HCEC 1CT (cell line): ENCODE measurements at regions not wholly inside any gene's neighbourhood (a gene's known extent, or its start where the extent isn't known, plus 50 kb on each side); places are given as distances from the start of the nearest gene placed in this dataset.

Experiments used
- DNase-seq: peaks from one replicate; pipeline ENCODE4 v3.0.0-alpha.2; 2017

DNA sequence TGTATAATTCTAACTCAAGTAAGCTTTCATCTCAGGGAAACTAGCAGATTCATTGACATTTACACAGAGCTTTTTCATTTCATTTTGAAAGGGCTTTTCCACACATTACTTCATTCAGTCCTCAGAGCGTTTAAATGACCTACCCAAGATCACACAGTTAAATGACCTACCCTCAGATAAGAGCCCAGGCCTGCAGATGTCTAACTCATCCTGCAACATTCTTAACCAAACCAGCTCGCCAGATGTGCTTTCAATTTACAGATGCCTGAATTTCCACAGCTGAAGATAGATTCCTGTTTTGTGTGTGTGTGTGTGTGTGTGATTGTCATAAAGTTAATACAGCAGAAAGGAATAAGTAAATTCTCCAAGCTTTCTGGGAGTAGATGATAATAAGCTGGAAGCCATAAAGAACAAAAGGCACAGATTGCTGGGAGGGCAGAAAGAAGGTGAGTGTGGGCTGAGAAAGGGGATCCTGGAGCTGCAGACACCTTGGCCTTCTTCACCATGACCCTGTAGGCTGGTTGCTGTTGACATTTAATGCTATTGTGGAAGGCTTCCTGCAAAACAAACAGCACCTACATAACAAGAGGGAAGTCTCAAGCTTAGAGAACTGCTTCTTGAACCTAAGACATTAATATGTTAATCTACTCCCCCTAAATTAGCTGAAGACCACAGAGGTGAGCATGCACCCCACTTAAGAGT is 489.7 kb upstream of the CELF2 start:
- DNase-seq = no peak

DNA sequence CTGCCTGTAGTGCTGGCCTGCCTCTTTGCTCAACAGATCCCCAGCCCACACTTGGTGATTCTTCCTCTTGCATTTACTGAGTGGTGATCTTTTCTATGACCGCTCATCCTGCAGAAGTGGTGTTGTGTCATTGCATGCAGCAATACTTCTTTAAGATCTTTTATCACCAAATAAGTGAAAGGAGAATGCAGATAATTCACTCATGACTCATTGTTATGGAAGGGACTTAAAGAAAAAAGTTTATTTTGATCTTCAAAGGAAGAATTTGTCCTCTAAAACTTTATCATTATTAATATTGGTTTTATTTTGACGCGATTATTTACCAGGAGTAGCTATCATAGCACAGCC is 489.1 kb upstream of the CELF2 start:
- peak; percentile 47 for DNase-seq

DNA sequence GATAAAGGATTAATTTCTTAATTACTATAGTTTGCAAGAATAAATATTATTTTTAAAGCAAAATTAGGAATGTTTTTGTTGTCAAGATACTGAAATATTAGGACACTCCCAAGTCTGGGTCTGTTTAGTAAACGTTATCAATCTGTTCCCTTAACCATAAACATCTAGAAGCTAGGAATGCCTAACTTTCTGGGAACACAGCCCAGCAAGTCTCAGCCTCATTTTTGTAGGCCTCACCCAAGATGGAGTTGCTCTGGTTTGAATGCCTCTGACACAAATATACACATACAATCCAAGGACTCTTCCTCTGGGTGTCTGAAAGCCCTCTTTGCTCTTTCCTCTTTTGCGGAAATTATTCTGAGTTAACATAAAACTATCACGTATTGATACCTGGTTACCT is 487.4 kb upstream of the CELF2 start:
- DNase-seq = no peak

DNA sequence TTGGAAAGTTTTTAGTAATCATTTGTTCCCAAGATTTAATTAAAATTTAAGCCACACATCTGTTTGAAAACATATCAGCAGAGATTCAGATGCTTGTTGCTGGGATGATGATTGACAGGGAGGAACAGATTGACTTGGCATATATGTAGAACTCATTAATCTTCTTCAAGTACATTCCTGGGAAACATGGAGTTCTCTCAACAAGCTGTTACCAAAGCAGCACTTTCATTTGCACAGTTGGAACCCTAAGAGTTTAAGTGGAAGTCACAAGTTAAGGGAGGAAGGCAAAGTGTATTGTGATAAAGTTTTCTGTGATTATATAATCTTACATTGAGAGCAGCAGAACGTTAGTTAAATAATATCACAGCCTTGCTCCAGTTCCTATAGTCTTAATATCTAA is 485.4 kb upstream of the CELF2 start:
- DNase-seq = no peak

DNA sequence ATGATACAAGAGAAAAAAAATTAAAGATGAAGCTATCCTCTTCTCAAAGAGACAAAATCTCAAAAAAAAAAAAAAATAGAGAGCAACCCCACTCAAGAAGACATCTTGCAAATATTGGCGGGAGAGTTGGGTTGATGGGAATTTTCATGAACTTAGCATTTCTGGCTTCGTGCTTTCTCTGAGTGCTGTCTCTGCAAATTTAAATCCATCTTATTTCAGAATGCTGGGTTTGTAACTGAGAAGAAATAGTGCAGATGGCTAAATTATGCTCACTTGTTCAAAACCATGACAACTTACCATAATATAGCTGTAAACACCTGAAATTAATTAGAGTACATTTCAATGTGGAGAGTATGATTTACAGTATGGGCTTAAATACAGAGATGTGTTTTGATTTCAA is 484.8 kb upstream of the CELF2 start:
- DNase-seq = no peak

DNA sequence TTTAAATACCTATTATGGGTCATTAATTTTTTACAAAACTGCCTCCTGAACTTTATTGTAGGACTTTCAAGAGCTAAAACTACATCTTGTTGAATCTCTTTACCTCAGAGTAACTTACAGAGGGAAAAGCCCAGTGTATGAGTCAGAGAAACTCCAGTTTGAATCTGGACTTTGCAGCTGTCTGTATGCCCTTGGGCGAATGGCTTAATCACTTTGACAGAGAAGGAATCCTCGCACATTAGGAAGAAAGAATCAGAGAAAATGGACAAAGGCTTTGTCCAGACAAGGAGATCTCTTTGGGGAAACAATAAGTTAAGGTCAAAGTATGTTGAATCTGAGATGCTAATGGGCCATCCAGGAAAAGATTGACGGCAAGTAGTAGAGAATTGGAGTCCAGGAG is 484.2 kb upstream of the CELF2 start:
- DNase-seq = no peak

DNA sequence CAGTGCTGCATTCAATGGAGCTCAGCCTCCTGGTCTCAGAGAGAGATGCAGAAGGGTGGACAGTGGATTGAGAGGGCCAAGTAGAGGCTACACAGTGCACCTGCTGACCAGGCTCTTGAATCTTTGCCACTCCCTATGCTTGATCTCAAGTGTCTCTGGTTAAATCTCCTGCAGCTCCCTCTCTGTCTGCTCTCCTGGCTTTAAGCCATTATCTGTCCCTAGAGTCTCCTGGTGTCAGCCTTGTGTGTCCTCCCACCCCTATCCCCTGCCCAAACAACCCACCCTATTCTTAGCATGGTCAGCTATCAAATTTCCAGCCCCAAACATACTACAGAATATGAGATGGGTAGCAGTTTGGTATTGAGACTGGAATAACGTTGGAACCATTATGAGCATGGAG is 479.3 kb upstream of the CELF2 start:
- no peak for DNase-seq

DNA sequence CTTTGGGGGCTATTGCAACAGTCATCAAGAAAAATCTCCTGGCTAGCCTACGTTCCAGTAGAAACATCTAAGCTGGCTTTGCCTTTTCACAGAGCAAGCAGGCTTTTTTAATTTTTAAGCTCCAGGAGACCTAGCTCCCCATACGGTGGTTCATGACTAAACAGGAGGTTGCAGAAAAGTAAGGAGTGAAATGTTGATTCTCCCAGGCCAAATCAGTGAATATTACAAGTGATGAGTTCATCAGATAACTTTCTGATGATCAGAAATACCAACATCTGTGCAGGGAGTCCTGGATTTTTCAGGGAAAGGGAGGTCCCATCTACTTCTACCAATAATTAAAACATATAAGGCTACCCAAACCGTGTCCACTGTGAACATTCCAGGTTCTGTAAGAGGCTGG is 477.3 kb upstream of the CELF2 start:
- peak; percentile 58 for DNase-seq

DNA sequence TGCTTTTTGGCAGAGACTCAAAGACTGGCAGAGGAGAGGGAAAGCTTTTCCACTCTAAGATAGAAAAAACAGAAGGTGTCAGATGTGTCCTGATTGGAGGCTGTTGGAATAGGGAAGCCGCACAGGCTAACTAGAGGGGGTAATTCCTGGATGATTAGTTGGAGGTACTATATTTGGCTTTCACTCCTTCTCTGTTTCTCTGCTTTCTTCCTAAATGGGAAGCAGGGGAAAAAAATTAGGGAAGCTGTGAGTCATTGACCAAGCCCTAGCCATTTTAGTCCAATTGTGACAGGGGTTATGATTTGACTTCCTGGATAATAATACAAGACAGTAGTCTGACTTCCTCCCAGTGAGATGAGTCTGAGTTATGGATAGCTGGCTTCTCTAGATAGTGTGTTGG is 475.2 kb upstream of the CELF2 start:
- peak; percentile 76 for DNase-seq

DNA sequence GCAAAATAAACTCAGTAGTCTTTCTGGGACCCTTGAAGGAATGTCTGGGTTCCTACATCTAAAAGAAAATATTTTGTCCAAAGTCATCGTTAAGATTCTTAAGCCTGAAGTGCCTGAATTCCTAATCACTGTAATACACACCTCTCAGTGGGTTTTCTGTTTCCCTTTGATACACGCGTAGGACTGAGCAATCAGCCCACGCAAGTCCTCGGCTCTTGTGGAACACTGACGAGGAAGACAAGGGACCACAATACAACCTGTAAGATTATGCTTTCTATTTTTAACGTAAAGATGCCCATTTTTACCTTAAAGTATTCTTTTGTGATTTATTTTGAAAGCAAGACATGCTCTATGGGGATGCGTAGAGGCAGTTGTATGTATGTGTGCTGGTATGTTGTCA is 472.8 kb upstream of the CELF2 start:
- no peak for DNase-seq

DNA sequence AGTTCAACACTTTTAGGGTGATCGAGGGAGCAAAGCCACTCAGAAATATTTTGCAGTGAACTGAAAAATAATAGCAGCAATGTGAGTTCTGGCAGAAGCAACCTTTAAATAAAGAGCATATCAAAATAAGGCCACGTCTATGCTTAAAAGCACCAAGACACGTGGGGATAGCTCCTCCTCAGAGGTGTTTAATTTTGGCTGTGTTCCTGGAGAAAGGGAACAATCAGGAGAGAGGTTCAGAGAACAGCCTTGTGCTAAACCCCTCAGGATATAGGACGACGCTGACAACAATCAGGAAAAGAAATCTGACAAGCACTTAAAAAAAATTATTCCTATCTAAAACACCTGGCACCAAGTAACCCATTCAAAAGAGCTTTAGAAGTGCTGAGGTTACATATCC is 471.9 kb upstream of the CELF2 start:
- DNase-seq = no peak

DNA sequence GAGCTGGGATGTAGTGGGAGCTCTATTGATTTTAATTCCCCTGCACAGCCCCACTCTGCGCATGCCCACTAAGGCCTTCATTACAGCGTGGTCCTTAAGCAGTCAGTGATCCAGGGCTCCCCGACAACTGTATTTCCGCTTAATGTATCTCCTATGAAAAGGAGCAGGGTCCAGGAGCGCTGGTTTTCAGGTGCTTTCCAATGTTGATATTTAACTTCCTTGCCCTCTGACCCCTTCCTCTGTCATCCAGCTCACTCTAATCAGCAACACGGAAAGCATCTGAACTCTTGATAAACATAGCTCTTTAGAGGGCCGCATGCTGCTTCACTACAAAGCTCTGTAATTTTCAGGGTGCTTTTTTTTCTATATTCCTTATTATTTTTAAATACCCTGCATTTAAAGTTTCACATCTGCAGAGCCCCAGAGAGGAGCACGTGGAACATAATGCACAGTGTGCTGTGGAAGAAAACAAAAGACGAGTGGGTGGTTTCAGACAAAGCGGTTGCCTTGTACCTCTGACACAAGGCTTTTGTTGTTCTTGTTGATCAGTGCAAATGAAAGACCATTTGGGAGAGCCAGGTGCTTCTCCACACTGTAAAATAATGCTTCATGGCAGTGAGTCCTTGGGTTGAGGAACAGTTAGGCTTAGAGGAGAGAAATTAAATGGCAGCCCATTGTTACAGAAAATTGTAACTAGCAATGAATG is 465.9 kb upstream of the CELF2 start:
- DNase-seq = no peak

DNA sequence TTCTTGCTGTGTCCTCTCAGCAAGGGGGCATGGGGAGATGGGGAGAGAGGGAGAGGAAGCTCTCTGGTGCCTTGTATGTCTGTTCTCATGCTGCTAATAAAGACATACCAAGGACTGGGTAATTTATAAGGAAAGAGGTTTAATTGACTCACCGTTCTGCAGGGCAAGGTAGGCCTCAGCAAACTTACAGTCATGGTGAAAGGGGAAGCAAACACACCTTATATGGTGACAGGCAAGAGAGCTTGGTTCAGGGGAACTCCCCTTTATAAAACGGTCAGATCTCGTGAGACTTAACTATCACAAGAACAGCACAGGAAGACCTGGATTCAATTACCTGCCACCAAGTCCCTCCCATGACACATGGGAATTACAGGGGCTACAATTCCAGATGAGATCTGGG is 464.7 kb upstream of the CELF2 start:
- no peak for DNase-seq

DNA sequence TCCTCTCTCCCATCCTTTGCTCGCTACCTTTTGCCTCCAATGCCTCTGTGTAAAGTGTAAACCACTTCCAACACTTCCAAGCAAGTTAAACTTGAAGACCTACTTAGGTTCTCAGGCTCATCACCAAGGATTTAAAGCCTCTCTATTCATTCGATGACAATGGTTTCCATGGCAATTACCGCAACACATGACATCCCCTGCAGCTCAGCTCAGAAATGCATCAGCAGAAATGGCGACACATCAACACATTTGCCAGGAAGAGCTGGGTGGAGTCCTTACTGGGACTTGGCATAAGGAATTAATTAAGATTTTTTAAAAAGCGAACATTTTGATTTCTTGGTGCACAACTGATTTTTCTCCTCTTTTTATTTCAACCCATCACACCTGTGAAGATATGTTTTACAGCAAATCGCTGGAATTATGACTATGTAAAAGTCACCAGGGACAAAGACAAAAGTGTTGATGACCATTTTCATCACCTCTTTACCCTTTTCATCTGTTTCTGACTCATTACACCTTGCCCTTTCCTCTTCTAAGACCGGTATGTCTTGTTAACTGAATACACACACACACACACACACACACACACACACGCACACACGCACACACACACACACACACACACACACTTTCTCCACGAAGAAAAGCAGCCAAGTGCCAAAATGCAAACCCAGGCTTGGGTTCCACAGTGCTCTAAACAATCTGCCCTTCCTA is 453.4 kb upstream of the CELF2 start:
- DNase-seq = no peak

DNA sequence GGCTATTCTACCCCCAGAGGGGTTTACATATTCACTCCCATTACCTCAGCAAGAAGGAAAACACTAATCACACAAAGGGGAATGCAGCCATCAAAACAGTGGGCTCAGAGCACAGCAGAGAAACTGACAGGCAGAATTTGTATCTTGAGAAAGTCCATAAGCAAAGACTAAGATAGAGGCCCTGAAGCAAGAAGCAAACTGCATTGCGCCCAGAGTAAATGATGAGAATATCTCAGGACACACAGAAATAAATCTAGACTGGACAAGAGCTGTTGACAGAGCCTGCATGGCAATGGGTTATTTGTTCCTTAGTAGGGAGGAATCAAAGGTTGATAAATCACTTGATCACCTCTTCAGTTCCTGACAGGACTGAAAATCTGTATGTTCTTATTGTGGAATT is 440.7 kb upstream of the CELF2 start:
- DNase-seq = no peak

DNA sequence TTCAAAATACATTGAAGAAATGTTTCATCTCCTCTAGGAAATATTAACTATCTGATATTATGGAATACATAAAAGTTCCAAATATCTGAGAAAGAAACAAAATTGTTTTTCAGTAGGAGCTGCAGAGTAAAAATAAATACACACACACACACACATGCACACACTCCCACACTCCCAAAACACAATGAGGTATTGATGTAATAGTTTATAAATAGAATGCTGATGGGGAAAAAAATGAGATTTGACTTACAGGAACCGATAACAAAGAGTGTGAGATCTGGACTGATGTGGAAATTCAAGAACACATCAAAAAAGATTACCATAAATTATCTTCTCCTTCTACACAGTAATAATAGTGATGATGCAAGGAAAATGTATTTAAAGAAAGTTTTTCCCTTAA is 438.0 kb upstream of the CELF2 start:
- no peak for DNase-seq

DNA sequence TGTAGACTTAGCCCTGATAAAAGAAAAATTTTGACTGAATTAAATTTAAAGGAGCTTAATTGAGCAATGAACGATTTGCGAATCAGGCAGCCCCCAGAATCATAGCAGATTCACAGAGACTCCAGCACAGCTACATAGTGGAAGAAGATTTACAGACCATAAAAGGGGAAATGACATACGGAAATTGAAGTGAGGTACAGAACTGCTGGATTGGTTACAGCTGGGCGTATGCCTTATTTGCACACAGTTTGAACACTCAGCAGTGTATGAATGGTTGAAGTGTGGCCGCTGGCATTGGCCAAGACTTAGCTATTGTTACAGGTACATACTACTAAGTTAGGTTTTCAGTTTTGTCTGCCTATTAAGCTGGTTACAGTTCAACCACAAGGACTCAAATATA is 433.5 kb upstream of the CELF2 start:
- DNase-seq = no peak

DNA sequence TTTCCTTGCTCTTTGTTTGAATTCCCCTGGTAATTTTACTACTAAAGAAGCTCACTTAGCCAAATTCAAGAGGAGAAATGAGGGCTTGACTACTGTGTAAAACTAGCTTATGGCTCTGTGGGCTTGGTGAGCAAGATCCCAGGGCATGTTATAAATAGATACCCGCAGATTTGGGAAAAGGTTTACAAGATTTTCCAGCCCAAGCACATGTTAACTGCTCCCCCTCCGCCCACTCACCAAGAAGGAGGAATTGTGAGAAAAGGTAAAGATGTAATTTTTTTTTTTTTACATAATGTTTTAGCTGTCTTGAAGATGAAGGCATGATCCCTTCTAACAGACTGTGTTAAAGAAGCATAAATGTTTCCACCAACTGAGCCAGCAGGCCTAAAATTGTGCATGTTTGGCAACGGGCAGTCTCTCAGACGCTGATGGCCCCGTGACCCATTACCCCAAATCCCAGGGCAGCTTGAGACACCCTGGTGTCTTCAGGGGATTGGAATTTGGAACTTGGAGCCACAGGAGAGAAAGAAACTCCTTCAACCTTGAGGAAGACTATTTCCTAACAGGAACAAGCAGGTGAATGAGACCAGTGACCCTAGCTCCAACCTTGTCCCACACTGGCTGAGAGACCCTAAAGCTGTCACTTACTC is 429.8 kb upstream of the CELF2 start:
- no peak for DNase-seq

DNA sequence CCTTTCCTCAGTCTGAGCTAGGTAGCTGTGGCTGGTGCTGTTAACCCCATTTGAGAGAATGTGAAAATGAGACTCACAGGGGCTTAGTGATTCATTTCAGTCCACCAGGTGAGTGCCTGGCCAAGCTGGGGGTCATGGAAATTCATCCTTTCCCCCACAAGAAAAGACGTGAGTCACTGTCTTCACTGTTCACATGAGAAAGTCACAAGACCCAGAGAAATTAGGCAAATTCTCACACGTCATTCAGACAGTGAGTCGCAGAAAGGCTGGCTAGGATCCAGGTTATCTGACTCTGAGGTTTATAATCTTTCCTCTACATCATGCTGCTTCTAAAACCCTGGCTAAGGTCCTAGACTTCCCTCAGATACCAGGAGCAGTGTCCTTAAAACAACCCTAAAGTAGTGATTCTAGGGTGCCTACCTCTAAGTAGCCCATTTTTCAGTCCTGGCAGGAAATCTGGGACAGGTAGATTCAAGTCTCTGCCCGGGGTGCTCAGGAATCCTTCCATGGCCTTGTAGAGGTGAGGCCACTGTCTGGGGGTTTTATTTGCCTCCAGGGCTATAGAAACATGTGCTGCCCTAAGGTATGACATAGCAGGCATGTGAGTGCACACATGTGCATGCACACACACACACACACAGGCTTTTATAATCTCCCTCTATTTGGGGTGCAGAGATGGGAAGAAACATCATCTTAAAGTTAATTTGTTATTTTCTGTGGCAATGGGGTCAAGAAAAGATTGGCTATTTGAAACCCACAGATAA is 427.9 kb upstream of the CELF2 start:
- peak; percentile 90 for DNase-seq

DNA sequence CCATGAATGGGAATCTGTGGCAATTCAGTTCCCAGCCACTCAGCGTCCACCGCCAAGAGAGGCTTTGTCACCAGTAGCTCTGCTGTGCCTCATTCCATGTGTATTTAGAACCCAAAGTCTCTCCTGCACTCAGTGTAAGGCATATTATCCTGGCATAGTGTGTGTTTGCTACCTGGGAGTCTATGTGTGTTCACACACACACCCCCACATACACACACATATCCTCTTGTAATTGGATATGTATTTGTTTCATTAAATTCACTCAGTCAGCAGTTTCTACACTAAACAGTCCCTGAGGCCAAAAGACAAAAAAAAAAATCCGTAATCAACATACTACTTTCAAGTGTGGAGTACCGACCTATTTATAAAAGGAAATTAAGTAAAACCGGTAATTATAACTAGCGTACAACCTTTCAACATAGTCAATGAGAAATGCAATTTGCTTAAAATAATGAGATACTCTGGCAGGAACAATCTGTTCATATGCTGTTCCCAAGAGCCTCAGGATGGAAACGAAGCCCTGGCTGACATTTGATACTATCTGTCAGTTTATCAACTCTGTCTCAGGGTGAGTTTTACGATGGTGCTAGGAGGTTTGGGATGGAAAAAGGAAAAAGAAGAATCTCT is 425.8 kb upstream of the CELF2 start:
- DNase-seq = no peak

DNA sequence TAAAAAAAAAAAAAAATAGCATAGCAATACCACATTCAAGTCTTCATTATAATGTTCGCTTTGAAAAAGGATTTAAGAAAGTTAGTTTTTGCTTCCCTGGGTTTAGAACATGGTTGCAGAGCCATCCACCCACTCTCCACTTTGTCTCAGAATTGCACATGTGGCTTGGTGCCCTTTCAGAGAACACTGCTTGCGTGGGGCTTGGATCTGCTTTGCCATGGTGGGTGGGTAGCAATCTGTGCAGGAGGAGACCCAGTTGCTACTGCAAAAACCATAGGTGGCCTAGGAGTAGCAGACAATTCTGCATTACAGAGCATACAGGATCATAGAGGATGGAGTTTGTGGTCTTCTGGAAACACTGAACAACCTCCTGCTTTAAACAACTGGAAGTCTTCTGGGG is 421.4 kb upstream of the CELF2 start:
- DNase-seq = no peak

DNA sequence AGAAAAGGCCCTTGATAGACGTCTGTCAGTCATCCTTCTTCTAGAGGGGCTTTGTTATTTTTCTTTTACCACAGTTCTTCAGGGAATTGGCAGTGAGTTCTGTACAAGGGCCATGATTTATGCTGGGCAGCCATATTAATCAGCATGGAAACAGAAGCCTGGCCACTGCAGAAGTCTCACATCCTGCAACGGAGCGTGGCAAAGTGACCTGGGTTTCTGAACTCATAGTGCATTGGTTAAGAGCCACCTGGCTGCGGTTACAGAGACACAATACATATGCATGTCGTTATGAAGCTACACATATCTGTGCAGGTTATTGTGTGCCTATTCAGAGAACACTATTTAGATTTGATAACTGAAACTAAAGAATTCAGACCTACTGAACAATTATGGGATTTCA is 419.4 kb upstream of the CELF2 start:
- no peak for DNase-seq

DNA sequence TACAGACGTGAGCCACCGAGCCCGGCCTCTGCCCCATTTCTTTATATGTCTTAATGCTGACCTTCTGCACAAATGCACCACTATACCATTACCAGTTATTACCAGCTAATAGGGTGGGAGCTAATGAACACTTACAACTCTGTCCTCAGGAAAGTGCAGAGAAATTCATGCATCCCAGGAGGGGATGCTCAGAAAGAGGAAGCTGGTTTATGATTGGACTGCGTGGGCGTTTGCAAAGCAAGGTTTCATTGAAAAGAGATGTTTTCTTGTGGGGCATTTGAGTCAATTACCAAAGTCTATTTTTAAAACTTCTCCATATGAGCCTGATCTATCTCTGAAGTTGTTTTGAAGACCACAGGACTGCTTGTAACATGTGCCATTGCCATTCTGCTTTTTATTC is 417.7 kb upstream of the CELF2 start:
- no peak for DNase-seq
